Progenitor cell of endocrine pancreas (in vitro differentiated cells): ENCODE measurements at regions not wholly inside any gene's neighbourhood (a gene's known extent, or its start where the extent isn't known, plus 50 kb on each side); places are given as distances from the start of the nearest gene placed in this dataset.

Source experiments
- DNase-seq: peaks from one replicate; pipeline ENCODE4 v3.0.0; 2021; ENCODE audit warnings: low spot score; ENCODE audit not compliant: unreplicated experiment
- H3K27ac Mint-ChIP-seq: 2 replicates; pipeline ENCODE4 v1.8.0; 2021; ENCODE audit warnings: mild to moderate bottlenecking, moderate library complexity, mixed read lengths
- H3K27me3 Mint-ChIP-seq: 2 replicates; pipeline ENCODE4 v1.8.0; 2021; ENCODE audit warnings: mixed read lengths
- H3K36me3 Mint-ChIP-seq: 2 replicates; pipeline ENCODE4 v1.8.0; 2022; ENCODE audit warnings: mixed read lengths; ENCODE audit not compliant: insufficient read depth
- H3K4me1 Mint-ChIP-seq: 2 replicates; pipeline ENCODE4 v1.8.0; 2021; ENCODE audit warnings: low read depth, mixed read lengths
- H3K4me3 Mint-ChIP-seq: 2 replicates; pipeline ENCODE4 v1.8.0; 2021; ENCODE audit warnings: low read depth, mild to moderate bottlenecking, moderate library complexity, mixed read lengths
- H3K9me3 Mint-ChIP-seq: 2 replicates; pipeline ENCODE4 v1.8.0; 2021; ENCODE audit warnings: low read depth, mixed read lengths
- TF ChIP-seq, protein P1 (sequence below): fragments of 200-600 bp; sonication (generic); IDR thresholded peaks from one replicate; pipeline ENCODE4 v1.5.0; 2021; ENCODE audit warnings: antibody characterized with exemption, mild to moderate bottlenecking; ENCODE audit not compliant: unreplicated experiment

- Mint-ChIP-seq H3K27me3 (no peaks in the 10 kb centered on the region), H3K9me3 (no peaks in the 10 kb centered on the region), H3K27ac (no peak overlapping the region), H3K4me3 (no peak overlapping the region), H3K36me3 (no peaks in the 10 kb centered on the region), H3K4me1 (no peaks in the 10 kb centered on the region)
- no peak for DNase-seq
- TF ChIP-seq, protein P1, sequence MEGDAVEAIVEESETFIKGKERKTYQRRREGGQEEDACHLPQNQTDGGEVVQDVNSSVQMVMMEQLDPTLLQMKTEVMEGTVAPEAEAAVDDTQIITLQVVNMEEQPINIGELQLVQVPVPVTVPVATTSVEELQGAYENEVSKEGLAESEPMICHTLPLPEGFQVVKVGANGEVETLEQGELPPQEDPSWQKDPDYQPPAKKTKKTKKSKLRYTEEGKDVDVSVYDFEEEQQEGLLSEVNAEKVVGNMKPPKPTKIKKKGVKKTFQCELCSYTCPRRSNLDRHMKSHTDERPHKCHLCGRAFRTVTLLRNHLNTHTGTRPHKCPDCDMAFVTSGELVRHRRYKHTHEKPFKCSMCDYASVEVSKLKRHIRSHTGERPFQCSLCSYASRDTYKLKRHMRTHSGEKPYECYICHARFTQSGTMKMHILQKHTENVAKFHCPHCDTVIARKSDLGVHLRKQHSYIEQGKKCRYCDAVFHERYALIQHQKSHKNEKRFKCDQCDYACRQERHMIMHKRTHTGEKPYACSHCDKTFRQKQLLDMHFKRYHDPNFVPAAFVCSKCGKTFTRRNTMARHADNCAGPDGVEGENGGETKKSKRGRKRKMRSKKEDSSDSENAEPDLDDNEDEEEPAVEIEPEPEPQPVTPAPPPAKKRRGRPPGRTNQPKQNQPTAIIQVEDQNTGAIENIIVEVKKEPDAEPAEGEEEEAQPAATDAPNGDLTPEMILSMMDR: no peak
Observed at GRCh38 chr5:52388349-52388748, 399.4 kb upstream of the ITGA1 start.

- no peak for DNase-seq
- Mint-ChIP-seq H3K4me1 (no peaks in the 10 kb centered on the region), H3K4me3 (no peak overlapping the region), H3K36me3 (no peaks in the 10 kb centered on the region), H3K9me3 (no peaks in the 10 kb centered on the region), H3K27me3 (no peaks in the 10 kb centered on the region), H3K27ac (no peak overlapping the region)
- TF ChIP-seq, protein P1: no peak
Observed at GRCh38 chr5:52392321-52392720, 395.4 kb upstream of the ITGA1 start.

DNA sequence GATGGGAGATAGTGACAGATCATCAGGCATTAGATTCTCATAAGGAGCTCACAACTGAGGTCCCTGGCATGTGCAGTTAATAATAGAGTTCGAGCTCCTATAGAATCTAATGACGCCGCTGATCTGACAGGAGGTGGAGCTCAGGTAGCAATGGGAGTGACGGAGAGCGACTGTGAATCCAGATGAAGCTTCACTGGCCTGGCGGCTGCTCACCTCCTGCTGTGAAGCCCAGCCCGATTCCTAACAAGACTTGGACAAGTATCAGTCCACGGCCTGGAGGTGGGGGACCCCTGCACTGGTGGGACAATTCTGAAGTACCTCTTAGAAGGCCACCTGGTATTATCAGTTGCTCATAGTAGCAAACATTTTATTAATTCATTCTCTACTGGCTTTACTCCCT lies 377.9 kb upstream of the ITGA1 start:
- Mint-ChIP-seq H3K27me3 (no peaks in the 10 kb centered on the region), H3K9me3 (no peaks in the 10 kb centered on the region), H3K27ac (no peak overlapping the region), H3K36me3 (no peaks in the 10 kb centered on the region), H3K4me3 (no peak overlapping the region), H3K4me1 (no peaks in the 10 kb centered on the region)
- TF ChIP-seq, protein P1: no peak
- no peak for DNase-seq

GRCh38 chr5:52419357-52419756 lies 368.4 kb upstream of the ITGA1 start:
- H3K9me3 Mint-ChIP-seq: no peaks in the 10 kb centered on the region
- H3K27ac Mint-ChIP-seq: no peak overlapping the region
- H3K27me3 Mint-ChIP-seq: no peaks in the 10 kb centered on the region
- TF ChIP-seq, protein P1: no peak
- no peaks in the 10 kb centered on the region for H3K36me3 Mint-ChIP-seq
- no peaks in the 10 kb centered on the region for H3K4me1 Mint-ChIP-seq
- DNase-seq: no peak
- no peak overlapping the region for H3K4me3 Mint-ChIP-seq

DNA sequence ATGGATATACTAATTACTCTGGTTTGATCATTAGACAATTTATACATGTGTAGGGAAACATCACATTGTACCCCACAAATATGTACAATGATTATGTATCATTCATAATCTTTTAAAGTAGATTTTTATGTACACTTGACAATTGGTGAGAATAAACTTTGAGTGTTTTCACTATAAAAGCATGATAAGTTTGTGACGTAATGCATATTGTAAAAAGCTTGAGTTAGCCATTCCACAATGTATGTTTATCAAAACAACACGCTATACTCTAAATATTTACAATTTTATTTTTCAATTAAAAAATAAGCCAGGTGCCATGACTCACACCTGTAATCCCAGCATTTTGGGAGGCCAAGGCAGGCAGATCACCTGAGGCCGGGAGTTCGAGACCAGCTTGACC lies 360.1 kb upstream of the ITGA1 start:
- no peak for DNase-seq
- no peaks in the 10 kb centered on the region for H3K4me1 Mint-ChIP-seq
- H3K36me3 Mint-ChIP-seq: no peaks in the 10 kb centered on the region
- no peak overlapping the region for H3K27ac Mint-ChIP-seq
- no peaks in the 10 kb centered on the region for H3K27me3 Mint-ChIP-seq
- H3K9me3 Mint-ChIP-seq: peaks cover 10% of the 10 kb centered on the region
- TF ChIP-seq, protein P1: no peak
- no peak overlapping the region for H3K4me3 Mint-ChIP-seq
